Stimulated activated naive CD4-positive, alpha-beta T cell (primary cell): ENCODE measurements at regions not wholly inside any gene's neighbourhood (a gene's known extent, or its start where the extent isn't known, plus 50 kb on each side); places are given as distances from the start of the nearest gene placed in this dataset.

Source experiments
- DNase-seq, 6 experiments: peaks; one replicate each; lab custom pipeline; 2025; lab: John Stamatoyannopoulos, UW

DNA sequence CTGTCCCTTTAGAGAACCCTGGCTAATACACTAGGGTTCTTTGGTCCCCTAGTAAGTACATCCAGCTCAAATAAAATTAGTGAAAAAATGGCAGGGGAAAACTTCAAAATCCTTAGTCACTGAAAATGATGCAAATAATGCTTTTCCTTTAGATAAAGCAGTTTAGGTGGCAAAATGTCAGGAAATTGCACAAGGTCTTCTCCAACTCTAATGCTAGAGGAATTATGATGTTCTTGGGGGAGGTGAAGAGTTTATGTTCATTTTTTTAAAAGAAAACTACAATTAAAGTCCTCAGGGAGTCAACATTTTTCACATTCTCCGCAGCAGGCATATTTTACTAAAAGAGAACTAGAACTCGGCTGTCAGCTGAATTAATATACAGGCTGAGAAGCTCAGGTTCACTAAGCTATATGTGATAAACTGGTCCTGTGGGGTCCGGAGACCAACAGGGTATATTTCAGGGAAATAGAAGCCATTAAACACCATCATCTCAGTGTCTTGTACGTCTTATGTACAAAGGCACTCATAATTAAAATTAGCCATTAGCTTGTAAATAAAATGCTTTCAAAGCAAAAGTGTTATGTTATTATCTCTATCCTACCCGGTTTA lies 1164.7 kb upstream of the AUTS2 start:
- DNase-seq = no peak

DNA sequence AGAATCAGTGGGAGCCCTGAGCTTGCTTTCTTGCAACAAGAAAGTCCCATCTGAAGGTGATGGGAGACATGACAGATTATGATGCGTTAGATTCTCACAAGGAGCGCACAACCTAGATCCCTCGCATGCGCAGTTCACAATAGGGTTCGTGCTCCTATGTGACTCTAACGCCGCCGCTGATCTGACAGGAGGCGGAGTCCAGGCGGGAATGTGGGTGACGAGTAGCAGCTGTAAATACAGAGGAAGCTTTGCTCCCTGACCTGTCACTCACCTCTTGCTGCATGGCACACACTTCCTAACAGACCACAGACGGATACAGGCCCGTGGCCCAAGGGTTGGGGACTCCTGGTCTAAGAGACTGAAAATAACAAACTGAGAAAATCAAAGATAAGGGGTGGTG lies 1163.4 kb upstream of the AUTS2 start:
- DNase-seq = no peak

DNA sequence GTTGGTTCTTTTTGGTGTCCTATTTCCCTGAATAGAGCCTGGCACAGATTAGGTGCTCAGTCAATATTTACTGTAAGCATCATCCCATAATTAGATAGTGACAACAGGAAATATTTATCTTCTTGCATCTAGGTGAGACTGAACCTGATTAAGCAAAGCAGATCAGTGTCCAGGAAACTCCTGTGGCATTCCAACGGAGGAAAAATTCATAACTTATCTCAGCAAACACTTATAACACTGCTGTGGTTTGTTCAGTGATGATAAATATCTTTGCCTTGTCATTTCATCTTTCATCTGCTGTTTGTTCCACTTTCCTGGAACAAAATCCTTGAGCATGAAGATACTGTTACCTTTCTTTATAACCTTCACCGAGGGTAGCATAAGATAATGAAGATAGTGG lies 1160.3 kb upstream of the AUTS2 start:
- DNase-seq = no peak

DNA sequence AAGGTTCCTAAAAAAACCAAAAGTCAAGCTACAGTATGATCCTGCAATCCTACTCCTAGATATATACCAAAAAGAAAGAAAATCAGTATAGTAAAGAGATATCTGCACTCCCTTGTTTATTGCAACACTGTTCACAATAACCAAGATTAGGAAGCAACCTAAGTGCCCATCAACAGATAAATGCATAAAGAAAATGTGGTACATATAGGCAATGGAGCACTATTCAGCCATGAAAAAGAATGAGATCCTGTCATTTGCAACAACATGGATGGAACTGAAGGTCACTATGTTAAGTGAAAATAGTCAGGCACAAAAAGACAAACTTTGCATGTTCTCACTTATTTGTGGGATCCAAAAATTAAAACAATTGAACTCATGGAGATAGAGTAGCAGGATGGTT lies 1159.5 kb upstream of the AUTS2 start:
- DNase-seq = no peak

DNA sequence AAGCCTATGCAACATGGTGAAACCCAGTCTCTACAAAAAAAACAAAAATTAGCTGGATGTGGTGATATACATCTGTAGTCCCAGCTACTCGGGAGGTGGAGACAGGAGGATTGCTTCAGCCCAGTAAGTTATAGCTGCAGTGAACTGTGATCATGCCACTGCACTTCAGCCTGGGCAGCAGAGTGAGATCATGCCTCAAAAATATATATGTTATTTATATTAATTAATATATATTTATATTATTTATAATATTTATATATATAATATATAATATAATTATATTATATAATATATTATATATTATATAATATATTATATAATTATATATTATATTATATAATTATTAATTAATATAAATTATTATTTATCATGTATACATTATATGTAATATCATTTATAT lies 1158.4 kb upstream of the AUTS2 start:
- no peak for DNase-seq

DNA sequence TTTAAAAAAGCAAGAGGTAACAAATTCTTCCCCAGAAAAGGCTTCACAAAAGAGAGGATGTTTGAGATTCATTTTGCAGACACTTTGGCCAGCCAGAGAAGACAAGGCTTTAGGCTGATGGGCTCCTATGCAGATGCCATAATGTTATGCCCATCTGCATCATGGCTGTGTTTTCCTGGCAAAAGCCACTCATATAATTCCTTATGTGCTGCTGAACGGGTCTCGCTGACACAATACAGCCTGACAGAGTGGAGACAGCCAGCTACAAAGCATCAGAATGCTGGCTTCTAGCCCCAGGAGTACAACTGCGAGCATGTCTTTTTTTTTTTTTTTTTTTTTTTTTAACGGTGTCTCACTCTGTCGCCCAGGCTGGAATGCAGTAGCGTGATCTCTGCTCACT lies 1157.4 kb upstream of the AUTS2 start:
- no peak for DNase-seq

DNA sequence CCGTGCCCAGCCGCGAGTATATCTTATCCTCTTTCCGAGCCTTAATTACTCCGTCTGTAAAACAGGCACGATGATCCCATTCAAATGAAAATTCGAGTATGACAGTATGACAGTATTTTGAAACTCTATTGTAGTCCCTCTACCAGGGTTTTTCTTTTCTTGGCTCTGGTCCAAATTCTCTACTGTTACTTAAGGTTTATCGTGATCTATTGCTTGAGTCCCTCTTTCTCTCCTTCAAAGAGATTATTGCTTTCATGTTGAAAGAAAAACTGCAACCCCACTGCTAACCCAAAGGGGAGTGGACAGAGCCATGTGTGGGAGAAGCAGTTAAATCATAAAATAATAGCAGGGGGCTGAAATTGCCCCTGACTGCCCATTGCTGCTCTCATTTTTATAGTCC lies 1156.6 kb upstream of the AUTS2 start:
- DNase-seq = no peak

DNA sequence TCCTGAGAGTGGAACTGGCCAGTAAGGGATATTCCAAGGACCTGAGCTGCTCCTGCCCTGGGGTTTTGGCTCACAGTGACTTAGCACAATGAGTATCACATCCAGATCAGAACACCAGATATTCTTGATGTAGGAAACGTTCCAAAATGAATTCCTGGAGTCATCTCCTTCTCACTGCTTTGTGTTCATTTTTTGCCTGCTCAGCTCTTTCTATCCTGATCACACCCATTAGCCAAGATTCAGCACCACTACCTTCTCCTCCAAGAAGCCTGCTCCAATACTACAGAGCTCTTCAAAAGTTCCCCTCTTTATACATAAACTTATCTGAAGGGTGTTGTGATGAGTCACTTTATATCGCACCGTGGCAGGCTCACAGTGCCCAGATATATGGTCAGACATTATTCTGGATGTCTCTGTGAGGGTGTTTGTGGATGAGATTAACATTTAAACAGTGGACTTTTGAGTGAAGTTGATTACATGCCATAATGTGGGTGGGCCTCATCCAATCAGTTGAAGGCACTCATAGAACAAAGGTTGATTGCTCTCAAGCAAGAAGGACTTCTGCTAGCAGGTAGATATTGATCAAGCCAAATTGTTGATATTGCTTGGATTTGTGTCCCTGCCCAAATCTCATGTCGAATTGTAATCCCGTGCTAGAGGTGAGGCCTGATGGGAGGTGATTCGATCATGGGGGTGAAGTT lies 1155.2 kb upstream of the AUTS2 start:
- no peak for DNase-seq

DNA sequence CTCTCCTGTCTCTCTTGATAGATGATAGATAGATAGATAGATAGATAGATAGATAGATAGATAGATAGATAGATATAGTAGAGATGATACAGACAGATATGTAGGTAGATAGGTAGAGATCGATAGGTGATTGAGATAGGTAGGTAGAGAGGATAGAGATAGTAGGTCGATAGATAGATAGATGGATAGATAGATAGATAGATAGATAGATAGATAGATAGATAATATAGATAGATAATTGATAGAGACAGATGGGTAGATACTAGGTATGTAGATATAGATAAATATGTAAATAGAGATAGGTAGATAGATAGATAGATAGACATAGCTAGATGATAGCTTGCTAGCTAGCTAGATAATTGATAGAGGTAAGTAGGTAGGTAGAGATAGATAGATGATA lies 1154.2 kb upstream of the AUTS2 start:
- no peak for DNase-seq

DNA sequence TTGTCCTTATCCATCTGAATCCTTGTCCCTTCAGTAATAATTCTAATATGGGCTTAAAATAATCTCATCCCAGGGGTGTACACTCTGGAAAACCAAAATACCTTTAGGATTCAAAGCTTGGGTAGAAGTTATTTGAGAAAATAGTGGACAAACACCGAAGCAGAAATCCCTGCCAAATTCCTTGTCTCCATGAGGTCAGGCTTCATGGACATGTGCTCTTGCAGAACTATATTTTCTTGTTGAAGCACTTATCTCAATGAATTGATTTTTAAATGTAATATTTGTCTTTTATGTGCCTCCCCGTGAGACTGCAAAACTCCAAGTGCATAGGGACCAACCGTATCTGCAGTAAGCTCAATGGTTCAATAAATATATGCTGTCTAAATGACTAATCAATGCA lies 1153.3 kb upstream of the AUTS2 start:
- DNase-seq = no peak

DNA sequence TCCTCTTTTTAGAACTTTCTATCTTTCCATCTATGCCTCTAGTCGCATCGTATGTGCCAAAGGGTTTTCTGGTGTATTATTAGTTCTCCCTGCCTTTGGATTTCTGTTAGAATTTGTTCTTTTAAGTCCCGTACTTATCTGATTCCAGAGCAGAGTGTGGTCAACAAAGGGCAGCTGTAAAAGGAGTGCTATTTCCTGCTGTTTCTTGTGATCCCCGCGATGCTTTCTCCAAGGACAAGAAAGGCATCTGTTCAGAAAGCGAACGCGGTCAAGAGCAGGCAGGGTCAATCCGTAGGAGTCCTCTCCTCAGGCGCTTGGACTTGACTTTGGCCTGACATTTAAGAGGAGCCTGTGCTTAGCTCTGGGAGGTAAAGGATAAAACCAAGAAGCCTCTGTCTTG lies 1152.1 kb upstream of the AUTS2 start:
- DNase-seq = no peak

DNA sequence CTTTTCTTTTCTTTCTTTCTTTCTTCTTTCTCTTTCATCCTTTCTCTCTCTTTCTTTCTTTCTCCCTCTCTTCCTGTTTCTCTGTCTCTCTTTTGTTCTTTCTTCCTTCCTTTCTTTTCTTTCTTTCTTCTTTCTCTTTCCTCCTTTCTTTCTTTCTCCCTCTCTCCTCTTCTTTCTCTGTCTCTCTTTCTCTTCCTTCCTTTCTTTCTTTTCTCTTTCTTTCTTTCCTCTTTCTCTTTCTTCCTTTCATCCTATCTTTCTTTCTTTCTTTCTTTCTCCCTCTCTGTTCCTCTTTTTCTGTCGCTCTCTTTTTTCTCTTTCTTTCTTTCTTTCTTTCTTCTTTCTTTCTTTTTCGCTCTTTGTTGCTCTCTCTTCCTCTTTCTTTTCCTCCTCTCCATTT lies 1149.2 kb upstream of the AUTS2 start:
- DNase-seq = no peak

DNA sequence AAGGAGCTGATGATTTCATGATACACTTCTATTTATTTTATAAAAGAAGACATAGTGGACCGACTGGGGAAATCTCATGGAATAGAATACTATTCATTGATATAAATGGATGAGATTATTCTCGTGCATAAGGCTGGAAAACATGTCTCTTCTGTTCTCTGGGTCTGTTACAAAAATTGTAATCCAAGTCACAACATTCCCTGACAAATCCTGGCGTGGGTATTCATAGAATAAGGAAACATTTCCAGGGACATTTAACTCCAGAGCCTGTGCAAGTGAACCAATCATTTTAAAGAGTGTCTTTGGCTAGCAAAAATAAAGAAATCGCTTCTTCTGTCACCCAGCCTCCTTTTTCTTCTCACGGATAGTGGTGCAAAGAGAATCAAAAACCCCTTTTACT lies 1148.5 kb upstream of the AUTS2 start:
- no peak for DNase-seq

DNA sequence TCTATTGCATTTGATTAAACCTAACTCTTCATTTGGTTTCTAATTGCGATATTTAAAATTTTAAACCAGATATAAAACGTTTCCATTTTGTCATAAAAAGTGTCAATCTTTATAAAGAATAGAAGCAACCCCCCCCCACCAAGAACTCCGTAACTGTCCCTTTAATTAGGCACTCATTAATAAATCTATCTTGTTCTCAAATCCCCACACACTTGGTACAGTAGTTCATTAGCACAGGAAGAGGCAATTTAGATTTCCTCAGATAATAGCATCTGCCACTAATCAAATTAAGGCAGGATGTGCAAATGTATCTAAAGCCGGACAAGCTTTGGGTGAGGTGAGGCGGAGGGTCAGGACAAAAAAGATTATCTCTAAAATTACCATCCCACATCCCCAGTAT lies 1143.3 kb upstream of the AUTS2 start:
- DNase-seq = no peak

DNA sequence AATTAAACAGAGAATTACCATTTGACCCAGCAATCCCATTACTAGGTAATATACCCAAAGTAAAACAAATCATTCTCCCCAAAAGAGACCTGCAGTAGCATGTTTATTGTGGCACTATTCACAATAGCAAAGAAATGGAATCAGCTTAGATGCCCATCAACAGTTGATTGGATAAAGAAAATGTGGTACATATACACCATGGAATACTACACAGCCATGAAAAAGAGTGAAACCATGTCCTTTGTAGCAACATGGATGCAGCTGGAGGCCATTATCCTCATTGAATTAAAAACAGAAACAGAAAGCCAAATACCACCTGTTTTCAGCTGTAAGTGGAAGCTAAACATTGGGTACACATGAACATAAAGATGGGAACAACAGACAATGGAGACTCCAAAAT lies 1141.8 kb upstream of the AUTS2 start:
- DNase-seq = no peak

DNA sequence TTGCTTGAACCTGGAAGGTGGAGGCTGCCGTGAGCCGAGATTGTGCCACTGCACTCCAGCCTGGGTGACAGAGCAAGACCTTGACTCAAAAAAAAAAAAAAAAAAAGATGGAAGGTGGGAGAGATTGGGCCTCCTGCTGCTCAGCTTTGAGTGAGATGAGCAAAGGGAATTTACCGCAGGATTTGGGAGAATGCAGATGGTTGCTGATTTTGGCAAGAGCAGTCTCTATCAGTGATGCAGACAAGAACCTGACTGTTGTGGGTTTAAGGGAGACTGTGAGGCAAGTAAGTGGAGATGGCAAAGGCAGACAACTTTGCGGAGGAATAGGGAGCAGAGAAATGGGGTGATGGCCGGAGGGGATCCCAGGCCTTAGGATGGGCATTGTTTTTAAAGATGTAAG lies 1140.8 kb upstream of the AUTS2 start:
- no peak for DNase-seq

DNA sequence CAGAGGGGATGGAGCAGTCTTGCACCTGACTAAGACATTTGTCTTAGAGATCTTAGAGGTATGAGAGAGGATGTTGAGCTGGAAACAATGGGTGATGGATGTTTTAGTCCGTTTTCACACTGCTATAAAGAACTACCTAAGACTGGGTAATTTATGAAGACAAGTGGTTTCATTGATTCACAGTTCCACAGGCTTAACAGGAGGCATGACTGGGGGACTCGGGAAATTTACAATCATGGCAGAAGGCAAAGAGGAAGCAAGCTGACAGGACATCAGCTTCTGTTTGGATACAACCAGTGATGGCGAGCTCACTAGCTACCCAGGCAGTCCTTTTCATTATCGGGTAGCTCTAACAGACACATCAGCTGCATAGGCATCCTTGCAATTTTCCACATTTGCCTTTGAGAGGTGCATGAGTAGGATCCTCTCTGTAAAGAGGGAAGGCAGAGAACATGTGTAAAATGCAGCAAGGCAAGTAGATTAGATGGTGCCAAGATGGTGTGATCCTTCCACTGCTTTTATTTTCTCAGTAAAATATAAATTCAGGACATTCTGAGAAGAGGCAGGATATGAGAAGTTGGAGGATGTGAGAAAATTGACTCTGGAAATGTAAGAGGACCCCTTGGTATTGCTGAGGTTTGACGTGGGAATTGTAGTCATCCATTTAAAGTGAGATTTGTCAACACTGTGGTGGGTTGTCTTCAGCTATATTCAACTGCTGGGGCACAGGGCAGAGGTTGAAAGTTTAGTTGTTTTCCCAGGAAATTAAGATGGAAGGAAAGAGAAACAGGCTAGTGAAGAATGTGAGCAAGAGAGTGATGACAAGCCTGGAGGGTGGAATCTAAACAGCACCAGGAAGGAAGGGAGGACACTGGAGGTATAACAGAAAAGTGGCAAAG lies 1140.0 kb upstream of the AUTS2 start:
- no peak for DNase-seq

DNA sequence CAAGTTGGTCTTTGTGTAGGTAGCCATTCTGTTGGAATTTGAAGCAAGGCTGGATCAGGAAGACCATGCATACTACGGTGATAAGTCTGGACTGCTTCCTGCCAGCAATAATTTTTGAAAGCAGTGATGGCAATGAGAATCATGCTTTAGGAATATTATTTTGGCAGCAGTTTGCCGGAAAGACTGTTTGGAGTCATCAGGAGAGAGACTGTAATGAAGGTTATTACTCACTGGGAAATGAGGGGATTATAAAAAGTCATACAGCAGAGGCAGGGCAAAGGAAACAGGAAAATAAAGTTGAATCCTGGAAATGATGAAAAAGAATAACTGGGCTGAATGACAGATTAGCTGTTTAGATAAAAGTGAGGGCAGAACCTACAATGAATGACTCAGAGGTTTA lies 1136.8 kb upstream of the AUTS2 start:
- DNase-seq = no peak

DNA sequence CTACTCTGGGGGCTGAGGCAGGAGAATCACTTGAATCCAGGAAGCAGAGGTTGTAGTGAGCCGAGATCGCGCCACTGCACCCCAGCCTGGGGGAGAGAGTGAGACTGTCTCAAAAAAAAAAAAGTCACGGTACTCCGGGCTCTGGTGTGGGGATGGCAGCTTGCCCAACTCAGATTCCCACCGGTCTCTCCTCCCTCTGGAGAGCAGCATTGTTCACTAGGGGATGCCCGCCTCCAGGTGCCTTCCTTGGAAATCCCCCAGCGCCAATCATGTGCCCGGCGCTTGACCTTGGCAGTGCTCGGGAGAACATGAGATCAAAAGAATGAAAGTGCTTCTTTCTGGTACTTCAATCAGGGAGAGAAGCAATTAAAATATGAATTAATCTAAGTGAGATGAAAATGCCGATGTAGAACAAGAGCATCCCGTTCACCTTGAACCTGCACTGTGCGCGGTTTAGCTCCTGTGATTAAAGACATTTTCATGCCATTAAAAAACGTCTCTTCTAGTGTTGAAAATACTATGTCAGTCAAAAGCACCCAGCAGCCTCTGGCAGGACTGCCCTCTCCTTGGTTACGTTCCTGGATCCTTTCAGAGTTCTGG lies 1127.3 kb upstream of the AUTS2 start:
- DNase-seq = no peak

DNA sequence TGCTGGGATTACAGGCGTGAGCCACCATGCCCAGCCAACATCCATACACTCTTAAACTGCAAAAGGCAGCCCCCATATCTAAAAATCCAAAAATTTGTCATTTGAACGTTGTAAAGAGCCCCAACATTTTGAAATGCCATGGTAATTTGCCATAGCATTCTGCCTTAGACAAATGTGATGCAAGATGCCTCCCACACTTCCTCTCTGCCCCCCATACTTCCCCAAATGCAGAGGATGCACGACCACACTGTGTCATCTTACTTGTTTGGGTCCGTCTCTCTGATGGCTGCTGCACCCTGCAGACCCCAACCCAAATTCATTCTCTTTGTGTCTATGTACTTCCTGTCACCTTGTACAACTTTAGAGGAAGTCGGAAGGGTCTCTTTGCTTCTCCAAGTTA lies 1125.6 kb upstream of the AUTS2 start:
- DNase-seq = no peak

DNA sequence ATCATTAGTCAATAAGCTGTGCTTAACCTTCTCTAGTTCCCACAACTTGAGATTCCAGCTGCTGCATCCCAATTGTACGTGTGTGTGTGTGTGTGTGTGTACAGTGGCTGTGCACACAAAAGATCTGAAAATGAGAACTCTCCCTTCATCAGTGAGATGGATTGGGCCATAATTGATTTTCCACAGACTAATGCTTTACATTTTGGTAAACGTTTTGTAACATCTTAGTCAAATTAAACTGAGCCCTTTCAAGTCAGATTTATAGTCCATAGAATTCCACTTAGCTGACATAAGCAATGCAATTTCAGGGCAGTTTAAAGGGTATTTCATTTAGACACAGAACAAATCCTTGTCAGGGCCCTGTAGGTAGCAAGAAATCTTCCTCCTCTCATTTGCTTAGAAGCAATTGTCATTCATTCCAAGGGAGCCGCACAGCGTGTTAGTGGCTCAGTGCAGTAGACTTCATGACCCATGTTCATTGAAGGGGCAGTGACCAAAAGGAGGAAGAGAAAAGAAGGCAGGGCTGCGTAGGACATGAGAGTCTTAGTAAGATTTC lies 1123.5 kb upstream of the AUTS2 start:
- DNase-seq = no peak

DNA sequence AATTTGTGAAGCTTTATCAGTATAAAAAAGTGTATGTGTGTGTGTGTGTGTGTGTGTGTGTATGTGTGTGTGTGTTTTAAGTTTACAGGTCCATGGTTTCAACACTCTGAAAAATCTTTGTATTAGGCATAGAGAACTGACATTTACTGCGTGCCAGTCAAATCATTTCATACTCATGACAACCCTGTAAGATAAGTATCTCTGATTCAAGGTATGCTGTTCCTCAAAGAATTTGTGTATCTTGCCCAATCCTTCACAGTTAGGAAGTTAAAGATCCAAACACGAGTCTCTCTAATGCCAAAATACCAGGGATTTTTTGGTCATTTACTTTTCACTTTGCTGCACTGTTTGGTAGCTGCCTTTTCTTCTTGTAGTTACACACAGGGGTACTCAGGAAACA lies 1121.3 kb upstream of the AUTS2 start:
- no peak for DNase-seq

DNA sequence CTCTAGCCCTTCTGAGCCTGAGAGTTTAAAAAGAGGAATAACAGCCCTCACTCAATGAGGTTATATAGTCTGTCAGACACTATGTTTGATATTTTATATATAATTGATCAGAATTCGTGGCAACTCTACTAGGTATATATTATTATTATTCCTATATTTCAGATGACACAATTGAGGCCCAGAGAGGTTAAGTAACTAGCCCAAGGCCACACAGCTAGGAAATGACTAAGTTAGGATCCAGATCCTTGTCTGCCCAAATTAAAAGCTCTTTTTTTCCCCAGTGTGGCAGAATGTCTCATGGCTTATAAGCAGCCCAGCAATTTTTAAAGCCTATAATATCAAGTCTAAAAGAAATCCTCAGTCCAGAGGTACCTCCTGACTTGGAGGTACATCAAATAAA lies 1119.9 kb upstream of the AUTS2 start:
- DNase-seq = no peak
